GM12878 (cell line): ENCODE measurements at regions not wholly inside any gene's neighbourhood (a gene's known extent, or its start where the extent isn't known, plus 50 kb on each side); places are given as distances from the start of the nearest gene placed in this dataset.

Experiments
- ATAC-seq: fragments of 200-7000 bp; cut with Tn5 transposase; 3 replicates; pipeline ENCODE4 v1.9.1; 2020; ENCODE audit warnings: mild to moderate bottlenecking, moderate library complexity
- BruUV-seq: library from RNA; stranded (reverse); fragments of 400-500 nt; replicated peaks from 2 replicates; lab custom pipeline; 2021; lab: Mats Ljungman, UMichigan
- CTCF ChIA-PET: fragments of 300-600 bp; sonication (Branson Sonifier 250); formaldehyde crosslinking; extraction: SDS; loops from one replicate; lab custom pipeline; 2021; ENCODE audit warnings: inconsistent platforms; lab: Yijun Ruan, JAX
- POLR2A ChIA-PET: fragments of 350-600 bp; formaldehyde crosslinking; extraction: SDS; loops from one replicate; lab custom pipeline; 2021; ENCODE audit warnings: inconsistent platforms; lab: Charles Lee
- RAD21 ChIA-PET: fragments of 300-600 bp; sonication (Branson Sonifier 250); formaldehyde crosslinking; loops from one replicate; lab custom pipeline; 2023; ENCODE audit warnings: antibody characterized with exemption; ENCODE audit not compliant: unreplicated experiment; lab: Charles Lee
- SMC1A ChIA-PET: fragments of 300-600 bp; sonication (Branson Sonifier 250); formaldehyde crosslinking; loops from one replicate; lab custom pipeline; 2023; ENCODE audit not compliant: unreplicated experiment, uncharacterized antibody; lab: Charles Lee
- DNase-seq: peaks from one replicate; pipeline ENCODE4 v3.0.0-alpha.2; 2011; ENCODE audit warnings: low read depth, low spot score
- FAIRE-seq: peaks from 3 replicates; lab custom pipeline; 2011; peaks lifted over from hg19 to GRCh38; lab: Jason Lieb, UNC
- H2AFZ ChIP-seq: 2 replicates; pipeline ENCODE4 v1.6.0; 2011; ENCODE audit warnings: low read depth, low read length, control low read depth; ENCODE audit not compliant: control insufficient read depth
- H3K27ac ChIP-seq: 2 replicates; pipeline ENCODE4 v1.5.1; 2011; ENCODE audit warnings: control low read depth; ENCODE audit not compliant: control insufficient read depth, insufficient read depth
- H3K27me3 ChIP-seq, 2 experiments: replicated peaks in 1 of 2; 2 replicates each; pipeline versions ENCODE4 v1.6.0 to v1.6.1; 2011; ENCODE audit warnings: low read length in 1 of 2; ENCODE audit not compliant: control insufficient read depth in 2 of 2, insufficient read depth in 2 of 2
- H3K36me3 ChIP-seq, 2 experiments: 2 replicates each; pipeline ENCODE4 v1.5.1; 2011; ENCODE audit warnings: low read length in 1 of 2; ENCODE audit not compliant: control insufficient read depth in 2 of 2, insufficient read depth in 2 of 2
- H3K4me1 ChIP-seq: 2 replicates; pipeline ENCODE4 v1.6.1; 2011; ENCODE audit warnings: mild to moderate bottlenecking, low read length, moderate library complexity, mixed read lengths; ENCODE audit not compliant: control insufficient read depth, insufficient read depth
- H3K4me2 ChIP-seq: 2 replicates; pipeline ENCODE4 v1.6.0; 2011; ENCODE audit warnings: control low read depth; ENCODE audit not compliant: control insufficient read depth, insufficient read depth
- H3K4me3 ChIP-seq: fragments of 200-600 bp; sonication (generic); 2 replicates; pipeline ENCODE4 v1.5.1; 2016
- H3K79me2 ChIP-seq: 2 replicates; pipeline ENCODE4 v1.6.0; 2011; ENCODE audit warnings: low read length; ENCODE audit not compliant: control insufficient read depth, insufficient read depth
- H3K9ac ChIP-seq: 2 replicates; pipeline ENCODE4 v1.8.0; 2011; ENCODE audit warnings: low read length, control low read depth, mixed read lengths; ENCODE audit not compliant: control insufficient read depth, insufficient read depth
- H3K9me3 ChIP-seq: replicated peaks from 3 replicates; pipeline ENCODE4 v1.5.1; 2011; ENCODE audit warnings: mild to moderate bottlenecking, low read length; ENCODE audit not compliant: control insufficient read depth, insufficient read depth
- H4K20me1 ChIP-seq: 2 replicates; pipeline ENCODE4 v1.6.0; 2011; ENCODE audit not compliant: control insufficient read depth, insufficient read depth
- BACH1 ChIP-seq: fragments of 450-650 bp; IDR thresholded peaks from 2 replicates; pipeline ENCODE4 v1.6.1; 2017; ENCODE audit warnings: mild to moderate bottlenecking, borderline replicate concordance
- BCL11A ChIP-seq: IDR thresholded peaks from 2 replicates; pipeline ENCODE4 v1.6.1; 2011; ENCODE audit warnings: low read depth, low read length
- BCLAF1 ChIP-seq: fragments of 450-650 bp; IDR thresholded peaks from 2 replicates; pipeline ENCODE4 v1.6.1; 2017; ENCODE audit warnings: antibody characterized with exemption, mild to moderate bottlenecking, moderate library complexity
- KLF5 ChIP-seq: fragments of 450-650 bp; IDR thresholded peaks from 2 replicates; pipeline ENCODE4 v1.6.1; 2014; ENCODE audit warnings: mild to moderate bottlenecking; ENCODE audit not compliant: partially characterized antibody
- MEF2B ChIP-seq: fragments of 450-650 bp; IDR thresholded peaks from 2 replicates; pipeline ENCODE4 v1.6.1; 2018; ENCODE audit warnings: mild to moderate bottlenecking, moderate library complexity; ENCODE audit not compliant: partially characterized antibody, poor library complexity, severe bottlenecking
- POU2F2 ChIP-seq: IDR thresholded peaks from 3 replicates; pipeline ENCODE4 v1.6.1; 2011; ENCODE audit warnings: low read depth, mild to moderate bottlenecking, low read length, borderline replicate concordance
- RELA ChIP-seq: fragments of 450-650 bp; IDR thresholded peaks from 2 replicates; pipeline ENCODE4 v1.8.0; 2014; ENCODE audit warnings: borderline replicate concordance; ENCODE audit not compliant: partially characterized antibody
- SIX5 ChIP-seq: IDR thresholded peaks from 2 replicates; pipeline ENCODE4 v1.6.1; 2011; ENCODE audit warnings: mild to moderate bottlenecking, low read depth, low read length, moderate library complexity; ENCODE audit not compliant: severe bottlenecking
- SMAD1 ChIP-seq: fragments of 450-650 bp; IDR thresholded peaks from 2 replicates; pipeline ENCODE4 v1.6.1; 2018; ENCODE audit warnings: mild to moderate bottlenecking, low read depth; ENCODE audit not compliant: partially characterized antibody
- TCF3 ChIP-seq: IDR thresholded peaks from 2 replicates; pipeline ENCODE4 v1.6.1; 2012; ENCODE audit warnings: low read depth, mild to moderate bottlenecking, low read length, borderline replicate concordance; ENCODE audit not compliant: insufficient read depth
- WRNIP1 ChIP-seq: IDR thresholded peaks from 2 replicates; pipeline ENCODE4 v1.6.1; 2011; ENCODE audit warnings: low read depth, low read length, improper control_type of control experiment, borderline replicate concordance
- WGBS: methylation state at CpG from one replicate; pipeline ENCODE4 v1.1.6; 2016; ENCODE audit warnings: low lambda C conversion rate; ENCODE audit not compliant: insufficient replicate concordance, insufficient coverage; ENCODE audit errors: missing lambda C conversion rate; 5-methylcytosine and 5-hydroxymethylcytosine counted together
- in situ Hi-C: fragments of 300-500 bp; cut with MboI; formaldehyde crosslinking; loops from 9 replicates; pipeline ENCODE4 v1.14.3; 2018; ENCODE audit warnings: mixed read lengths
- intact Hi-C: fragments of 100-400 bp; cut with micrococcal nuclease; formaldehyde crosslinking; loops from one replicate; pipeline ENCODE4 v1.14.2; 2022; ENCODE audit not compliant: unreplicated experiment
- TF ChIP-seq, protein P1 (sequence below): fragments of 450-650 bp; formaldehyde crosslinking; IDR thresholded peaks from 2 replicates; pipeline ENCODE4 v1.4.0; 2020; ENCODE audit warnings: mild to moderate bottlenecking, moderate library complexity
- TF ChIP-seq, protein P2 (sequence below): fragments of 450-650 bp; IDR thresholded peaks from 2 replicates; pipeline ENCODE4 v1.6.1; 2016; ENCODE audit warnings: mild to moderate bottlenecking

DNA sequence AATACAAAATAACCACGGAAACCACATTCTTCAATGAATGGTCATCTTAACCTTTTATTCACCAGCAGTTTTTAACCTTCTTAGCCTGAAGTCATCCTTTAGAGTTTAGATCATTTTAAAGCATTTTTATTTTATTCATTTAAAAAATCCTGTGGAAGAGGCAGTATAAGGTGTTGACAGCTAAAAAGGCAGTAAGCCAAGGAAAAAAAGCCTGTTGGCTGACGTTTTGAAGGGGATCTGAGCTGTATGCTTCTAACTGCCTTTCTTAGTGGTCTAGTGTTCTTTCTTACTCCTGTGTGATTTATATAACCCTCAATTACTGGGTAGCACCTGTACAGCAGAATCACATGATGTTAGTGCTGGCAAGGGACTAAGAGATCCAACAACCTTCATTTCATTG is 438.3 kb upstream of the SEL1L start:
- no peak for FAIRE-seq
- BruUV-seq = no TSS peak
- 0% methylated on average over 2 of the region's 2 CpGs for WGBS
- H3K27me3 ChIP-seq = no peaks in the 10 kb centered on the region
- H3K36me3 ChIP-seq = no peaks in the 10 kb centered on the region
- no peak overlapping the region for H3K27ac ChIP-seq
- ATAC-seq = no peak
- no peak for DNase-seq
- H3K79me2 ChIP-seq = no peaks in the 10 kb centered on the region
- H3K4me2 ChIP-seq = no peak overlapping the region
- H3K9ac ChIP-seq = no peak overlapping the region
- no peak overlapping the region for H2AFZ ChIP-seq
- ChIA-PET POLR2A (no interaction called here), CTCF (interaction anchor here (2.3 kb wide), 1 partner anchor 19 kb away, joined by 8 read pairs; no protein-coding TSS in a partner anchor), SMC1A (interaction anchor here (0.6 to 0.7 kb wide), 2 partner anchors 18 to 798 kb away, joined by 3 read pairs; no protein-coding TSS in a partner anchor), RAD21 (no interaction called here)
- H3K4me1 ChIP-seq = no peaks in the 10 kb centered on the region
- no peak overlapping the region for H3K4me3 ChIP-seq
- H4K20me1 ChIP-seq = no peaks in the 10 kb centered on the region
- intact Hi-C loops = no loop called here
- no peaks in the 10 kb centered on the region for H3K9me3 ChIP-seq
- TF ChIP-seq, protein P1, sequence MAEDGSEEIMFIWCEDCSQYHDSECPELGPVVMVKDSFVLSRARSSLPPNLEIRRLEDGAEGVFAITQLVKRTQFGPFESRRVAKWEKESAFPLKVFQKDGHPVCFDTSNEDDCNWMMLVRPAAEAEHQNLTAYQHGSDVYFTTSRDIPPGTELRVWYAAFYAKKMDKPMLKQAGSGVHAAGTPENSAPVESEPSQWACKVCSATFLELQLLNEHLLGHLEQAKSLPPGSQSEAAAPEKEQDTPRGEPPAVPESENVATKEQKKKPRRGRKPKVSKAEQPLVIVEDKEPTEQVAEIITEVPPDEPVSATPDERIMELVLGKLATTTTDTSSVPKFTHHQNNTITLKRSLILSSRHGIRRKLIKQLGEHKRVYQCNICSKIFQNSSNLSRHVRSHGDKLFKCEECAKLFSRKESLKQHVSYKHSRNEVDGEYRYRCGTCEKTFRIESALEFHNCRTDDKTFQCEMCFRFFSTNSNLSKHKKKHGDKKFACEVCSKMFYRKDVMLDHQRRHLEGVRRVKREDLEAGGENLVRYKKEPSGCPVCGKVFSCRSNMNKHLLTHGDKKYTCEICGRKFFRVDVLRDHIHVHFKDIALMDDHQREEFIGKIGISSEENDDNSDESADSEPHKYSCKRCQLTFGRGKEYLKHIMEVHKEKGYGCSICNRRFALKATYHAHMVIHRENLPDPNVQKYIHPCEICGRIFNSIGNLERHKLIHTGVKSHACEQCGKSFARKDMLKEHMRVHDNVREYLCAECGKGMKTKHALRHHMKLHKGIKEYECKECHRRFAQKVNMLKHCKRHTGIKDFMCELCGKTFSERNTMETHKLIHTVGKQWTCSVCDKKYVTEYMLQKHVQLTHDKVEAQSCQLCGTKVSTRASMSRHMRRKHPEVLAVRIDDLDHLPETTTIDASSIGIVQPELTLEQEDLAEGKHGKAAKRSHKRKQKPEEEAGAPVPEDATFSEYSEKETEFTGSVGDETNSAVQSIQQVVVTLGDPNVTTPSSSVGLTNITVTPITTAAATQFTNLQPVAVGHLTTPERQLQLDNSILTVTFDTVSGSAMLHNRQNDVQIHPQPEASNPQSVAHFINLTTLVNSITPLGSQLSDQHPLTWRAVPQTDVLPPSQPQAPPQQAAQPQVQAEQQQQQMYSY (CRISPR knock-in tag) = no peak
- no peak for TF ChIP-seq TCF3
- no peak for TF ChIP-seq POU2F2
- TF ChIP-seq RELA = no peak
- no peak for TF ChIP-seq BCL11A
- TF ChIP-seq BACH1 = no peak
- no peak for TF ChIP-seq MEF2B
- TF ChIP-seq BCLAF1 = no peak
- no peak for TF ChIP-seq SIX5
- TF ChIP-seq, protein P2, sequence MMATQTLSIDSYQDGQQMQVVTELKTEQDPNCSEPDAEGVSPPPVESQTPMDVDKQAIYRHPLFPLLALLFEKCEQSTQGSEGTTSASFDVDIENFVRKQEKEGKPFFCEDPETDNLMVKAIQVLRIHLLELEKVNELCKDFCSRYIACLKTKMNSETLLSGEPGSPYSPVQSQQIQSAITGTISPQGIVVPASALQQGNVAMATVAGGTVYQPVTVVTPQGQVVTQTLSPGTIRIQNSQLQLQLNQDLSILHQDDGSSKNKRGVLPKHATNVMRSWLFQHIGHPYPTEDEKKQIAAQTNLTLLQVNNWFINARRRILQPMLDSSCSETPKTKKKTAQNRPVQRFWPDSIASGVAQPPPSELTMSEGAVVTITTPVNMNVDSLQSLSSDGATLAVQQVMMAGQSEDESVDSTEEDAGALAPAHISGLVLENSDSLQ = no peak
- TF ChIP-seq SMAD1 = no peak
- TF ChIP-seq WRNIP1 = no peak
- TF ChIP-seq KLF5 = no peak
- TF ChIP-seq, all 136 proteins: peak for 0
- in situ Hi-C loops = no loop called here
